ENCODE measurements at regions not wholly inside any gene's neighbourhood (a gene's known extent, or its start where the extent isn't known, plus 50 kb on each side); places are given as distances from the start of the nearest gene placed in this dataset.

DNA sequence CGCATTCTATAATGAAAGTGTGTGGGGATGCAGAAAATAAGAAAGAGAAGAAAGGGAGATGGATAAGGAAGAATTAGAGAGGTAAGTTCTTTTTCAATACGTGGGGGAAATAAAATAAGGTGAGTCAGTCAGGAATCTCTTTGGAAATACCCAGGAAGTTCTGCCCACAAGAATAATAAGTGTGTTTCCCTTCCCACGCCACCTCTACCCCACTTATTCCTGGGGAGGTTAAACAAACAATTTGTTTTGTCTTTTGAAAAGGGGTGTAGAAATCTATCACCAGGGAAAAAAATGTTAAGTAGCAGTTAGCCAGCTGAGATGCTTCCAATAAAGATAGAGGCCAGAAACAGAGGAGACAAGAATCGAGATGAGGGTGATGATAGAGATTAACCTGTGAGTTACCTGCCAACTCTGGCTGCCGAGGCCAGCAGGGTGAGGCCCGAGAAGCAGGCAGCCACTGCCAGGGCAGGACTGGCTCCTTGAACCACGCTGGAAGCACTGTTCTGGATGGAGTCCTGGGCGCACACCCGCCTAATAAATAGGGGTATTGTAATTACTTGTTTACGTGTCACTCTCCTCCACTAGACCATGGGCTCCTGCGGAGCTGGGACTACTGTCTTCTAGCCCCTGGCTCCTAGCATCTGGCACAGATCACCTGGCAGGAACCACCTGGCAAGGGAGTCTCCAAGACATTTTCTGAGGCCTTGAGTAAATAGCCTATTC is 191.3 kb downstream of the FGFR2 start:
- H3K27ac ChIP-seq: no peak overlapping the region
- ChIA-PET CTCF (no interaction called here), POLR2A (ENCODE audit: low non-redundant PET) (no interaction called here)
- DNase-seq (ENCODE audit: low spot score): peak; percentile 35
- TF ChIP-seq, protein P1, sequence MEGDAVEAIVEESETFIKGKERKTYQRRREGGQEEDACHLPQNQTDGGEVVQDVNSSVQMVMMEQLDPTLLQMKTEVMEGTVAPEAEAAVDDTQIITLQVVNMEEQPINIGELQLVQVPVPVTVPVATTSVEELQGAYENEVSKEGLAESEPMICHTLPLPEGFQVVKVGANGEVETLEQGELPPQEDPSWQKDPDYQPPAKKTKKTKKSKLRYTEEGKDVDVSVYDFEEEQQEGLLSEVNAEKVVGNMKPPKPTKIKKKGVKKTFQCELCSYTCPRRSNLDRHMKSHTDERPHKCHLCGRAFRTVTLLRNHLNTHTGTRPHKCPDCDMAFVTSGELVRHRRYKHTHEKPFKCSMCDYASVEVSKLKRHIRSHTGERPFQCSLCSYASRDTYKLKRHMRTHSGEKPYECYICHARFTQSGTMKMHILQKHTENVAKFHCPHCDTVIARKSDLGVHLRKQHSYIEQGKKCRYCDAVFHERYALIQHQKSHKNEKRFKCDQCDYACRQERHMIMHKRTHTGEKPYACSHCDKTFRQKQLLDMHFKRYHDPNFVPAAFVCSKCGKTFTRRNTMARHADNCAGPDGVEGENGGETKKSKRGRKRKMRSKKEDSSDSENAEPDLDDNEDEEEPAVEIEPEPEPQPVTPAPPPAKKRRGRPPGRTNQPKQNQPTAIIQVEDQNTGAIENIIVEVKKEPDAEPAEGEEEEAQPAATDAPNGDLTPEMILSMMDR (conservative IDR thresholded peaks at IDR 0.05; ENCODE audit: low read depth): no peak

DNA sequence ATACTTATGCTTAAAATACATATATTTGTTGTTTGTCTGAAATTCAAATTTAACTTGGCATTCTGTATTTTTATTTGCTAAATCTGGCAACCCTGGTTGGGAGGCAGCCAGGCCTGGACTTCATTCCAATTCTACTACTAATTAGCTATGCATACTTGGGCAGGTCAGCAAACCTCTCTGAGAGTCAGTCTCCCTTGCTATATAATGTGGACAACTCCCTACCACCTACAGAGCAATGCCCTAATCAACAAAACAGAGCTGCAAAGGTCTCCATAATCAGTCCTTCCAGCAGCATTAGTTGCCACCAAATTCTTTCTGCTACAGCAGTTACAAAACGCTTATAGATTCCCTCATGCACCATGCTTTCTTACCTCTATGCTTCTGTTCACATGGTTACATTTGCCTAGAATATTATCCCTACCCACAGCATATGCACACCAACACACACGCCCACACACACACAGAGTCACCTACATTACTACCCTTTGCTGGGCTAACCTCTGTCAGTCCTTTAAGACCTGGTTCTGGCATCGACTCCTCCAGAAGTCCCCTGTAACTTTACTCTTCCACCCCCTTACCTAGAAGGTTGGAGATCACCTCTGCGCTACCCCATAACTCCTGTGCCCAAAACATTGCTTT is 188.7 kb downstream of the FGFR2 start:
- no peak for DNase-seq (ENCODE audit: low spot score)
- CTCF ChIA-PET: no interaction called here
- POLR2A ChIA-PET (ENCODE audit: low non-redundant PET): no interaction called here
- H3K27ac ChIP-seq: no peak overlapping the region
- TF ChIP-seq, protein P1 (conservative IDR thresholded peaks at IDR 0.05; ENCODE audit: low read depth): no peak

GRCh38 chr10:121411004-121411403 is 187.2 kb downstream of the FGFR2 start:
- H3K27ac ChIP-seq: no peak overlapping the region
- ChIA-PET POLR2A (ENCODE audit: low non-redundant PET) (no interaction called here), CTCF (interaction anchor here (0.6 kb wide), 1 partner anchor 13 kb away, joined by 3 read pairs; no protein-coding TSS in a partner anchor)
- TF ChIP-seq, protein P1 (conservative IDR thresholded peaks at IDR 0.05; ENCODE audit: low read depth): no peak
- no peak for DNase-seq (ENCODE audit: low spot score)

GRCh38 chr10:121413951-121414350 is 184.3 kb downstream of the FGFR2 start:
- TF ChIP-seq, protein P1 (conservative IDR thresholded peaks at IDR 0.05; ENCODE audit: low read depth): no peak
- ChIA-PET CTCF (interaction anchor here (0.6 kb wide), 1 partner anchor 226 kb away, joined by 7 read pairs; no protein-coding TSS in a partner anchor), POLR2A (ENCODE audit: low non-redundant PET) (no interaction called here)
- no peak for DNase-seq (ENCODE audit: low spot score)
- H3K27ac ChIP-seq: no peak overlapping the region

GRCh38 chr10:121414366-121415062 is 183.7 kb downstream of the FGFR2 start:
- ChIA-PET POLR2A (ENCODE audit: low non-redundant PET) (no interaction called here), CTCF (interaction anchor here (0.6 to 1.0 kb wide), 3 partner anchors 50 to 326 kb away, joined by 3 to 7 read pairs (median 5); no protein-coding TSS in a partner anchor)
- no peak overlapping the region for H3K27ac ChIP-seq
- TF ChIP-seq, protein P1 (conservative IDR thresholded peaks at IDR 0.05; ENCODE audit: low read depth): no peak
- DNase-seq (ENCODE audit: low spot score): no peak

- CTCF ChIA-PET: interaction anchor here (0.6 to 1.0 kb wide), 3 partner anchors 9 to 327 kb away, joined by 3 to 5 read pairs (median 3); no protein-coding TSS in a partner anchor
- TF ChIP-seq, protein P1 (conservative IDR thresholded peaks at IDR 0.05; ENCODE audit: low read depth): no peak
- H3K27ac ChIP-seq: no peak overlapping the region
- POLR2A ChIA-PET (ENCODE audit: low non-redundant PET): no interaction called here
- DNase-seq (ENCODE audit: low spot score): no peak
Measured at GRCh38 chr10:121415063-121415399, 183.2 kb downstream of the FGFR2 start.
